ENCODE measurements at regions not wholly inside any gene's neighbourhood (a gene's known extent, or its start where the extent isn't known, plus 50 kb on each side); places are given as distances from the start of the nearest gene placed in this dataset.

- TF ChIP-seq HNF4A (conservative IDR thresholded peaks at IDR 0.05), result no peak
These were observed 1203.5 kb downstream of the TYW1 start (continued) for GRCh38 chr7:68200051-68200670.

- WGBS, result 53% methylated on average over 8 of the region's 8 CpGs
- no peak overlapping the region for H3K27ac ChIP-seq (ENCODE audit: low read depth in 1 of 2, low read length in 2 of 2)
- H3K36me3 ChIP-seq (ENCODE audit: control insufficient read depth in 4 of 4, insufficient read depth in 3 of 4, low read depth in 1 of 4, low read length in 3 of 4), result no peaks in the 10 kb centered on the region
- no peak for DNase-seq (ENCODE audit: low spot score)
- H3K9ac ChIP-seq (ENCODE audit: low read depth in 1 of 2, low read length in 2 of 2), result no peak overlapping the region
- H3K27me3 ChIP-seq (ENCODE audit: control insufficient read depth in 4 of 4, insufficient read depth in 4 of 4, low read length in 3 of 4), result peaks cover 0 to 3% (median 0%) of the 10 kb centered on the region in 4 donors
- no peak overlapping the region for H3K4me3 ChIP-seq (ENCODE audit: low read depth in 1 of 3, low read length in 3 of 3)
- TF ChIP-seq SP1 (IDR thresholded peaks at IDR 0.05), result no peak
- TF ChIP-seq HNF4A (conservative IDR thresholded peaks at IDR 0.05), result no peak
- no peak for TF ChIP-seq JUND (IDR thresholded peaks at IDR 0.05)
- TF ChIP-seq RAD21 (IDR thresholded peaks at IDR 0.05), result no peak
- TF ChIP-seq ZBTB33 (IDR thresholded peaks at IDR 0.05), result no peak
- no peak for TF ChIP-seq CTCF (IDR thresholded peaks at IDR 0.05; ENCODE audit: low read depth, low read length, missing input control)
- TF ChIP-seq EGR1 (IDR thresholded peaks at IDR 0.05; ENCODE audit: low read depth in 2 of 2), result no peak
- no peak for TF ChIP-seq FOXA2 (IDR thresholded peaks at IDR 0.05)
- no peak for TF ChIP-seq YY1 (IDR thresholded peaks at IDR 0.05)
- TF ChIP-seq ATF3 (IDR thresholded peaks at IDR 0.05), result no peak
- no peaks in the 10 kb centered on the region for H3K4me1 ChIP-seq (ENCODE audit: control insufficient read depth in 4 of 4, insufficient read depth in 4 of 4, low read length in 3 of 4)
- peaks cover 0 to 4% (median 3%) of the 10 kb centered on the region in 4 donors for H3K9me3 ChIP-seq (ENCODE audit: control insufficient read depth in 4 of 4, low read length in 3 of 4)
These were observed 1206.6 kb downstream of the TYW1 start for GRCh38 chr7:68203251-68203650.

GRCh38 chr7:68205826-68206225, 1209.2 kb downstream of the TYW1 start:
- no peak for TF ChIP-seq ATF3 (IDR thresholded peaks at IDR 0.05)
- no peak for TF ChIP-seq EGR1 (IDR thresholded peaks at IDR 0.05; ENCODE audit: low read depth in 2 of 2)
- no peak for TF ChIP-seq NR2F2 (IDR thresholded peaks at IDR 0.05)
- TF ChIP-seq FOXA2 (IDR thresholded peaks at IDR 0.05), result no peak
- no peak for TF ChIP-seq RAD21 (IDR thresholded peaks at IDR 0.05)
- no peak for TF ChIP-seq TAF1 (conservative IDR thresholded peaks at IDR 0.05)
- TF ChIP-seq YY1 (IDR thresholded peaks at IDR 0.05), result no peak
- TF ChIP-seq HNF4G (IDR thresholded peaks at IDR 0.05), result no peak
- no peak for TF ChIP-seq ZBTB33 (IDR thresholded peaks at IDR 0.05)
- no peak for TF ChIP-seq HNF4A (conservative IDR thresholded peaks at IDR 0.05)
- no peak for TF ChIP-seq CTCF (IDR thresholded peaks at IDR 0.05; ENCODE audit: low read depth, low read length, missing input control)
- TF ChIP-seq GABPA (IDR thresholded peaks at IDR 0.05 in 1 of 2, conservative IDR thresholded peaks at IDR 0.05 in 1 of 2), result no peak
- peaks cover 0 to 4% (median 3%) of the 10 kb centered on the region in 4 donors for H3K9me3 ChIP-seq (ENCODE audit: control insufficient read depth in 4 of 4, low read length in 3 of 4)
- 76% methylated on average over 7 of the region's 7 CpGs for WGBS
- peaks cover 0 to 3% (median 0%) of the 10 kb centered on the region in 4 donors for H3K27me3 ChIP-seq (ENCODE audit: control insufficient read depth in 4 of 4, insufficient read depth in 4 of 4, low read length in 3 of 4)
- DNase-seq (ENCODE audit: low spot score), result no peak
- no peak overlapping the region for H3K27ac ChIP-seq (ENCODE audit: low read depth in 1 of 2, low read length in 2 of 2)
- no peak overlapping the region for H3K4me3 ChIP-seq (ENCODE audit: low read depth in 1 of 3, low read length in 3 of 3)
- no peaks in the 10 kb centered on the region for H3K36me3 ChIP-seq (ENCODE audit: control insufficient read depth in 4 of 4, insufficient read depth in 3 of 4, low read depth in 1 of 4, low read length in 3 of 4)
- H3K4me1 ChIP-seq (ENCODE audit: control insufficient read depth in 4 of 4, insufficient read depth in 4 of 4, low read length in 3 of 4), result no peaks in the 10 kb centered on the region
- no peak overlapping the region for H3K9ac ChIP-seq (ENCODE audit: low read depth in 1 of 2, low read length in 2 of 2)
